ENCODE measurements at regions not wholly inside any gene's neighbourhood (a gene's known extent, or its start where the extent isn't known, plus 50 kb on each side); places are given as distances from the start of the nearest gene placed in this dataset.
"Not testable (repeated sequence)": the region's sequence is repeated elsewhere in the genome, so short reads cannot be mapped to it uniquely, and the experiment has no call there.

DNA sequence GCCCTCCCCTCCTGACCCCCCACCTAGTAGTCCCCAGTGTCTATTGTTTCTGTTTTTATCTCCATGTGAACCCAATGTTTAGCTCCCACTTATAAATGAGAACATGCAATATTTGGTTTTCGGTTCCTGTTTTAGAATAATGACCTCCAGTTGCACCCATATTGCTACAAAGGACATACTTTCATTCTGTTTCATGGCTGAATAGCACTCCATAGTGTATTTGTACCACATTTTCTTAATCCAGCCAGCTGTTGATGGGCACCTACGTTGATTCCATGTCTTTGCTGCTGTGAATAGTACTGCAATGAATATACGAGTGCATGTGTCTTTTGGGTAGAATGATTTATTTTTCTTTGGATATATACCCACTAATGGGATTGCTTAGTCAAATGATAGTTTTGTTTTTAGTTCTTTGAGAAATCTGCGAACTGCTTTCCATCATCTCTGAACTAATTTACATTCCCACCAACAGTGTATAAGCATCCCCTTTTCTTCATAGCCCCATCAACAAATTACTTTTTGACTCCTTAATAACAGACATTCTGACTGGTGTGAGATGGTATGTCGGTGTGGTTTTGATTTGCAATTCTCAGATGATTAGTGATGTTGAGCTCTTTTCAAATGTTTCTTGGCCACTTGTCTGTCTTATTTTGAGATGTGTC lies 128.4 kb upstream of the PHYHIPL start:
- no peak for DNase-seq

DNA sequence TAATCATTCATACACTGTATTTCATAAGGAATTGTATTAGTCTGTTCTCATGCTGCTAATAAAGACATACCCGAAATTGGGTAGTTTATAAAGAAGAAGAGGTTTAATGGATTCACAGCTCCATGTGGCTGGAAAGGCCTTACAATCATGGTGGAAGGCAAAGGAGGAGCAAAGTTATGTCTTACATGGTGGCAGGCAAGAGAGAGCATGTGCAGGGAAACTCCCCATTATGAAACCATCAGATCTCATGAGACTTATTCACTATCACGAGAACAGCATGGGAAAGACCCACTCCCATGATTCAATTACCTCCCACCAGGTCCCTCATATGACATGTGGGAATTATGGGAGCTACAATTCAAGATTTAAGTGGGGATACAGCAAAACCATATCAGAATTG lies 122.9 kb upstream of the PHYHIPL start:
- not testable (repeated sequence) for DNase-seq

DNA sequence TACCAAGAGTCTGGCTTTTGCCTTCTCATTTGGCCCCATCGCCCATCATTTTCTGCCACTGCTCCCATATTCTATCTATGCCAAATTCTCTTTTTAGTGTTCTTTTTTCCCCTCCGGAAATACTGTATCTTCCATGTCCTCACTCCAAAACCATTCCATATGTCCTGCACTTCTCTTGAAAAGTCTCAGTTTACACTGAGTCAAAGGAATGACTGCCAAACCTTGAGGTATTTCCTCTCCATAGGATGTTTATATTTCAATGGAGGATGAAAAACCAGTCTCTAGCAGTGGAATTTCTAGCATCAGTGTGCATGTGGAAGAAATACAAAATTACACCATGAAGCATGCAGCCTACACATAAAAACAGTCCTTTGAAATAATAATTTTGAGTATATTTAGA lies 121.4 kb upstream of the PHYHIPL start:
- no peak for DNase-seq

DNA sequence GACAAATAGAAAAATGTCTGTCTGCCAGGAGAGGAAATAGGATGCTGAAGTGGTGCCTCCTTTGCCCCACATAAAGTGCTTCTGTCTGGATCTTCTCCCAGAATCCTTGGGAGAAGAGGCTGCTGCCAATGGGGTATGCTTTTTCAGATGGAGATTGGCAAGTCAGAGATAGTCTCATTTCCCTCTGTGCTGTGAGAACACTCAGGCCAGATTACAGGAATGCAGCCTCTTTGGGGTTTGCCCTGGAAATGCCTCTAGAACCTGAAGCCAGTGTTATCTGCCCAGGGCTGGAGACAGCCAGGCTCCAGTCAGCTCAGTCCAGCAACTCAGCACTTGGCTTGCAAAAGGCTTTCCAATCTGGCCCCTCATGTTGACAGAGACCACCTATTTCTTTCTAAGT lies 119.1 kb upstream of the PHYHIPL start:
- DNase-seq, result no peak

DNA sequence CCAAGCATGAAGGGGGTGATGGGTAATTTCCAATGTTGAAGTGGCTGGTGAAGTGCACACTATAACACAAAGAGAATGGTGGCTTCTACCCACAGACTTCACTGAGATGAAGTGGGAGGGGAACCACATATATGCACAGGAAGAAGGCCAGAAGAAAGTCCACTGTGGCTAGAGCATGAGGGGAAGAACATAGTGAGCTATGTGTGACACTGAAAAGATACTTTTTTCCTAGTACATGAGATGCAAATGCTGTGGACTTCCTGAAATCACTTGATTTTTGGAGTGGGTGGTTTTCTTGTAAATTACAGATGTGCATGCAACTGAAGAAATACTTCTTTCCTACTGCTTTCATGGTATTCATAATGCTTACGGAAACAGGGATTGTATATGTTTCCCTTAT lies 115.6 kb upstream of the PHYHIPL start:
- no peak for DNase-seq

DNA sequence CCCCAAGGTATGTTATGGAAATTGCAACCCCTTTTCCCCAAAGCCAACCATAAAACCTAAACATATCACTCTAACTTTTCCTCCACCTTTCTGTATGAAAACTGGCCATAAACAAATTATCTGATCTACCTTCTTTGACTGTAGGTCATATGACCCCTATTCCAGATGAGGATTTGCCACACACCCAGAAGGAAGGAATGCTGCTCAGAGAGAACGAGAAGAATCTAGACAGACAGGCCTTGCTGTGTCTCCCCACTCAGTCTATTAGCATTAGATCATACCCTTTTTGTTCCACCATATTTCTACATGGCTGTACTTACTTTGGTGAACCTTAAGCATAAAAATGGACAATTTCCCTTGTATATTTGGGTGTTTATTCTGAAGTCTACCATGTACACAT lies 113.0 kb upstream of the PHYHIPL start:
- DNase-seq, result no peak

DNA sequence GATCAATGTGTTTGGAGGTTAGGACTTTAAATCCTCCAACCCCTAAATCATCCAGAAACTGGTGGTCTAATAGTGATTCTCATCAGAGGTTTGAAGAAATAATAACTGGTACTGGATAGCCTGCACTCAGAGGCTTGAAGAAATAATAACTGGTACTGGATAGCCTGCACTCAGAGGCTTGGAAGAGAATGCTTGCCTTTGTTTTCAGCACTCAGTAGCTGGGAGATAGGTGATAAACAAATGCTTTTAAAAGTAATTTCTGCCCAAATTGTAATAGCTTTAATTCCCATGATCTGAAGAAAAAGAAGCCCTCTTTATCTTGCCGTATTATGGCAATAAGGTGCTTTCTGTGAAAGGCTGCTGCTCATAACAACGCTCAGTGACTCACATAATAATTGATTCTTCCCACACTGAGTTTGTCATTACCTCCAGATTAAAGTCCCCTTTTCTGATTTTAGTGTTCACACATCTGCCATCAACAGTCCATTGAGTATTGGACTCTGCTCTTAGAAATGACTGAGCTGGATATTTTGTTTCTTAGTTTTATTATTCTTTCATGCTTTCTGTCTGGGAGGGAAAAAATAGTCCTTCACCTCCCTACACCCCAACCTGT lies 112.3 kb upstream of the PHYHIPL start:
- DNase-seq, result no peak

DNA sequence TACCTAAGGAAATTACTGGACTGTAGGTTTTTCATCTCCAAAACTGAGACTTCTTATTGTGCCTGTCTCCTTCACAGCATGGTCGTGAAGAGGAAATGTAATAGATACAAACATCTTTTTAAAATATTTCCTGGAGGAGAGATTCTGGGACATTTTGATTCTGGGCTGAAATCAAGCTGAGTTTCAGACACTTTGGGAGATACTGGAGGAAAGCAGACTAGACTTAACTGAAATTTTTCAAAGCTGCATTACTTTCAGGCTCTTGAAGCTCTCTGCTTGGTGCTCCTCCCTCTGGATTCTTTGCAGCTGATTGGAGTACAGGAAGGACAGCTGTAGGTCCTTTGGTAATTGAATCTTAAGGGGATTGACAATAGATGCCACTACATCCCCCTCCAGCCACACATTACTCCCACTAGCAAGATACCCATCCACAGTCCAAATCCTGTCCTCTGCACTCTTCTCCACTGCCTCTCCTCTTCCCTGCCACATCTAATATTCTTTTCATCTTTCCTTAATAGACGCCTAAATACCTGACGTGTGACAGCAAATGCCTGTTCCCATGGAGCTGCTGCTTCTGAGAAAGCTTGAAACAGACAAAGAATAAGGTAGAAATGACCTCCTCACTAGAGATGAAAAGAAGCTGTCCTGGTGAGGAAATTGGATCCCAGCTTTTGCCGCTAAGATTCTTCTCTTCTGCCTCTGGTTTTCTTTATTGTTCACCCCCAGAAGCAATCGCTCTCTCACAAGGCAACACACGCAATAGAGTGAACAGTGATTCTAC lies 111.5 kb upstream of the PHYHIPL start:
- no peak for DNase-seq

DNA sequence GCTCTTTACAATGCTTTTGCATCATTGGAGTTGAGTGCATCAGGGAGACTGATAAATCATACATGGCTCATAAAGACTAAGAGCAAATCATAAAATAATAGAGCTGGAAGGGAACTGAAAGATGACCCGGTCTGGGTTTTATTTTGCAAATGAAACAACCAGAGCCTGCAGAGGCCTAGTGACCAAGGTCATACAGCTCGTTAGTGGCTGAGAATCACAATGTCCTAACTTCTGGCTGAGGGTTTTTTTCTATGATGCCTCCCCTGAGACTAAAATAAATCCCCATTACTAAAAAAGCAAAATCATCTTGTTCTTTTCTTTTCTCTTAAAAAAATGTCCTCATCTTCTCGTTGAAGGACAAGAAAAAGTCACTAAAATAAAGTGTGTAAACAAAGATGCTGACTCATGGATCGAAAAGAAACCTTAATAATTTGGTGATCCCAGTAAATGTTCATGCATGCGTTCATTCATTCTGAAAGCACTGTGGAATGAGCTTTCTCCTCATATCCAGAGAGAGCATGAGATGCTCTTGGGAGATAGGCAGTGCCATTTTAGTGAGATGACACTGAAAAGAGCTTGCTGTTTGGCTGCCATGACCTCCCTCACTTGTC lies 107.8 kb upstream of the PHYHIPL start:
- no peak for DNase-seq

DNA sequence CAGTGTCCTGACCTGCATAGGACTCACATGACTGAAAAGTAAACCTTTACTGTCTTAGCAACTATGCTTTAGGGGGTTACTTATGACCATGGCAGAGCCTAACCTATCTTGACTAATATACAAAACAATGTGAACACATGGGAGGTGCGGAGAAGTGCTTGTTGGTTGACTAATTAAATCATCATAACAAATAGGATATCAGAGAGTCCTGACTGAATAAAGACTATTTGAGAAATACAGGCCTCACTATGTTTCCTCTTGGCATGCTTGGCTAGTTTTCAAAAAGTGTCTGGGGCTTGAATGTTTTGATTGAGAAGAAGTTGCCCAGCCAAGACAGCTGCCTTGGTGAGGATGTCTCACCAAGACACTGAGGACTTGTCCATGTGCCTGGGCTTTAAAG lies 104.4 kb upstream of the PHYHIPL start:
- DNase-seq, result no peak

DNA sequence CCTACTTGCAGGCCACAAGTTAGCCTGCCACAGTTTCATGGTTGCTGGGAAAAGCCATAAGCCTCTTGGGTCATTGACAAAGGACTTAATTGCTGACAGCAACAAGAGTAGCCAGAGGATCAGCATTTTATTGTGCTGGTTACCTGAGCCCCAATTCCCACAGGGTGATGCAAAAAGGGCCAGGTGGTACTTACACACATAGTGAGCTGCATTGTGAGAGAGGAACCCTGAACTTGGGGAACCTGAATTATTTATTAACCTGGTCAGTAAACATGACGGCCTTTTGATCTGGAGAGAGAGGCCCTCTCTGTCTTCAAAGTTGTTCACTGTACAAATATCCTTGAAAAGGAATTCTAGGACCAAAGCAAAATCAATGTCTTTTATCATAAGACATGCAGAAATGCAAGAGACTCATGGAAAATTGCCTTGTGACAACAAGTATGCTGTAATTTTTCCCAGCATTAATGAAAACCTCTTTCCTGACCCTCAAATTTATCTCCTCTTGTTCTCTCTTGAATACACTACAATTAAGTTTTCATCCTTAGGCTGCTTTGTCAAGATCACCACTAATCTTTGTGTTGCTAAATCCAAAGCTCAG lies 102.9 kb upstream of the PHYHIPL start:
- DNase-seq, result no peak

DNA sequence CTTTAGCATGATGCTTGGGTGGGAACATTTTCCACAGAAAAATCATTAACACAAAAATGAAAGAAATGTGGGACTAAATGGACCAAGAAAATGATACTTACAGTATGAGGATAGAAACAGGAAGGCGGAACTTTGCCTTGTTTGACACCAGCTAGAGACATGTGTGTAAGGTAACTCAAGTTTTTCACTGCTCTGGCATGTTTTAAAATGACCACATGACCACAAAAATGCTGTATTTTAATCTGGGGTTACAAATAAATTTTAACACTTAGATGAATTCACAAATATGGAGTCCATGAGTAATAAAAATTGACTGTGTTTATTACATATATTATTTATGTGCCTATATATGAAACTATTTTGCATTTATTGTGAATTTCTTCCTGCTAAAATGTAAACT lies 100.9 kb upstream of the PHYHIPL start:
- no peak for DNase-seq

DNA sequence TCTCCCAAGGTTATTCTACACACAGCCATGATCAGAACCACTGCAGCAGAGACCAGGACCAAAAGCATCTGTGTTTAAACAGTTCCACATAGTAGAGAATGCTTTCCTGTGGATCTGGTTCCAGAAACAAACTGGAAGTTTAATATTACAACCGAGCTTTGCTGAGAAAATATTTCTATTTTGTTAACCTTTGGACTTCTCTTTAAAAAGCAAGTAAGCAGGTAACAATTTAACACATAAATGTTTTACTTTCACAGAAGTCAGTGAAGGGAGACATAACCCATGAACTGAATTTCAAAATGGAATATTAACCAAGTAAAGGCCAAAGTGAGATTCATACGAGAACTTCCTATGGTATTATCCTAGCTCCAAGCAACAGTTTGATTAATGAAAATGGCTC lies 98.6 kb upstream of the PHYHIPL start:
- no peak for DNase-seq

DNA sequence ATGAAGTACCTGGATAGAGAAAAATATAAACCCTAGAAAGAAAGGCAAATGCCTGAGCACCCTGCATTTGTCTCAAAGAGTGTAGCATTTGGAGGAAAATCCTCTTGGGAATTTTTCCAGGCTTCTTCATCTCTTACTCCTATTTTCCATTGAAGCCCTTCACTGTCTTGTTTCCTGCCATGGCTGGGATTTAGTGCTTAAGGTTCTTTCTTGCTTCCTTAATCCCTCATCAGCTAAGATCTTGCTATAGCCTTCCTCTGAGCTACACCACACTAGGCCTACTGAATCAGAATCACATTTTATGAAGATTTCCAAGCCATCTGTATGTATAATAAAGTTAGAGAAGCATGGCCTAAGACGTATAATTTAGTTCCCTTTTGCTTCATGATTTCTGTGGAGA lies 97.5 kb upstream of the PHYHIPL start:
- no peak for DNase-seq

DNA sequence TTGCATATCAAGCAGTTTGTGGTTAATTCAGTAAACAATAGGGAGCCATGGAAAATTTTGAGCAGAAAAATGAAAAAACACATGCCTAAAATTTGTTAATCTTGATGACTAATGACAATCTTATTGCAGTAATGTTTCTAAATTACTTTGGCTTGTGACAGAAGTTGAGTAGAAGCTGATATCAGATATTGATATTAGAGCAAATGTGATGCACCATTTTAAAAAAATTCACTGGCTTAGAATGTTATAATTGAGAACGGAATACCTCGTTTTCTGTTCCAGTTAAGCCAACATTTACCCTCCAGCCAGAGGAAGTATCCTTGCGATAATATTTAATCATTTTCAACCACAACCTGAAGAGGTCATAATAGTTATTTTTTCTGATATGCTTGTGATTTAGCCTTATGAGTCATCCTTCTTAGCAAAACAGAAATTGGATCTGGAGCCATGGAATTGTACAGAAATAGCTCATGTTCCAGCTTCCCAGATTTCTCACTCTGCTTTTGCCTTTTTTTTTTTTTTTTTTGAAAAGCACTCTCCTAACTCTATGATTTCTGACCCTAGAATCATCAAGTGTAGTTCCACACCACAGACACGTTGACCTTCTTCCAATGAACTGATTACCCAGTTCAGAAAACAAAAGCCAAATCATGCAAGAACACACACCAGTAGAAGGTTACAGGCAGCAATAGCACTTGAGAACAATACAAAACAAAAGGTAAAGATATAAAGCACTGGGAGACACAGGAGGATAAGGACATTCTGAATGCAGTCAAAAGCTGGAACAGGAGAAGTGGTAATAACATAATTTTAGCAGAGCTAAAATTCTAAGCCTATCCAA lies 96.8 kb upstream of the PHYHIPL start:
- DNase-seq, result no peak

DNA sequence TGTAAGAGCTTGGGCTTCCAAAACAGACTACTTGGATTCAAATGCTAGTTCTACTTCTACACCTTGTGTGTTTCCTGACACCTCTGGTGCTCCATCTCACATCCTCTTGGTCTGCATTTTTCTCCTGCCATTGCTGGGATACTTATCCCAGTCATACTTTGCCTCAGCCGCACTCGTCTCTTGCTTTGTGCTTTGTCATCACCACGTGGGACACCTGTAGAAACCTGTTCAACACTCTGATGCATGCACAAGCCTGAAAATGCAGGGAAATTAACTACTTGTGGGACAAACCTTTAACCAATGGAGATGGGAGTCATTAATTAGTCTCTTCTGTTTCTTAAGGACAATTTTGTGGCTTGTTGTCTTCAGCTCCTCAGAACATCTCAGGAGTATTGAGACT lies 94.2 kb upstream of the PHYHIPL start:
- DNase-seq, result no peak

DNA sequence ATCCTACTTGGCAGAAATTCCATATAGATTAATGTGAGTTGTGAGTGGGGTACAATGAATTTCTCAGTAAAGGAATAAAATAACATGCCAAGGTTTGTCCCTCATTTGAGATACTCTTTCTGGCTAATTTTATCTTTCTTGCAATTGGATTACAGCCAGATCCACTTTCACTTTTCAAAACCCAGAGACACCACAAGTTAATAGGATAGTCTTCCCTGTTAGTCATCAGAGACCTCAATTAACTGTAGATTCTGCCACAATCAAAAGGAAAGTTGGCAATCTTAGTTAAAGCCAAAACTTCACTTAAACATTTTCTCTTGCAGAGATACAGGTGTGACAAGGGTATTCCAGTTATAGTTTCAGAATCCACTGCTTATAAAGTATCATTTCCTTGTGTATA lies 91.4 kb upstream of the PHYHIPL start:
- no peak for DNase-seq

DNA sequence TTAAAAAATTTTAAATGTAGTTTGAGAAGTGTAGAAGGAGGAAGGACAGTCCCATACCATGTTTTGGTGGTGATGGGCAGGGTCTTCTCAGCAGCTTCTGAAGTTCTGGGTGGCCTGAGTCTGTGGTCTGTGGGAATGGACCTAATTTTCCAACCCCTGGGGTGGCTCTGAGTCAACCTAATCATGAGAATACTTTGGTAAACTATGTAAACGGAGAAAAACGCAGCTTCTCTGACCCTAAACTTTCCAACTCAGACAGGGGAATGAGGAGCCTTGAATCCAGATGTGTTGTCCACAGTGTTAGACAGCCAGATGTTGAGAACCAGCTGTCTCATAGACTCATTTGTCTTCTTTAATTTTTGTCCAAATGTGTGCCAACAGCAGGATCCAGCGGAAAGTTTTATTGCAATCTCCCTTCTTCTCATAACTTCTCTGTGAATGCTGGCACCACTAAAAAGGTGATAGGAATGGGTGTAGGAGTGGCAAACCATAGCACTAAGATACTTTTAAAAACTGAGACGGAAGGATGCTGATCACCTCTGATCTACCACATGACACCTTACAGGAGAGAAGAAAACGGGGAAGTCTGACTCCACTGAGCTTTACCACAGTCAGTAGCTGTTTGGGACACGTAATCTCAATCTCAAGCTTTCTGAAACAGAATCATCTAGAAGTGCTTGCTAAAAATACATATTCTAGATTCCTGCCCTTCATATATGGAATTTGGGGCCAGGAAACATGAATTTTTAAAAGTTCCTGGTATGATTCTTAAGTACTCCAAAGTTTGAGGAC lies 90.5 kb upstream of the PHYHIPL start:
- no peak for DNase-seq

DNA sequence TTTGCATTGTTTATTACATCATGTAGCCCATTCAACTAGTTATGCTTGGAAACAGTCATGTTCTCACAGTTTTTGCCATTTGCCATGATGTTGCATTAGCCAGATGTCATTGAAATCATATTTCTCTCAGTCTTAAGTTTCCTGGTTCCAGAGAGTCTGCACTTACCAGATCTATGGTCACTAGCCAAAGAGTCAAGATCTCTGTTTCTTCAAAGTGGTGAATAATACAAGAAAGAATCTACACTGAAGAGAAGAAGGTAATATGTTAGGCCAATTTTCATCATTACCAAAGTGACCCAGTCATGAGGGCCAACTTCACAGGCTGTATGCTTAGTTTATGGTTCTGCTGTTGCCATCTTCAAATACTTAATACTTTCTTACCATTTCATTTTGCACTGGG lies 89.0 kb upstream of the PHYHIPL start:
- DNase-seq, result no peak

DNA sequence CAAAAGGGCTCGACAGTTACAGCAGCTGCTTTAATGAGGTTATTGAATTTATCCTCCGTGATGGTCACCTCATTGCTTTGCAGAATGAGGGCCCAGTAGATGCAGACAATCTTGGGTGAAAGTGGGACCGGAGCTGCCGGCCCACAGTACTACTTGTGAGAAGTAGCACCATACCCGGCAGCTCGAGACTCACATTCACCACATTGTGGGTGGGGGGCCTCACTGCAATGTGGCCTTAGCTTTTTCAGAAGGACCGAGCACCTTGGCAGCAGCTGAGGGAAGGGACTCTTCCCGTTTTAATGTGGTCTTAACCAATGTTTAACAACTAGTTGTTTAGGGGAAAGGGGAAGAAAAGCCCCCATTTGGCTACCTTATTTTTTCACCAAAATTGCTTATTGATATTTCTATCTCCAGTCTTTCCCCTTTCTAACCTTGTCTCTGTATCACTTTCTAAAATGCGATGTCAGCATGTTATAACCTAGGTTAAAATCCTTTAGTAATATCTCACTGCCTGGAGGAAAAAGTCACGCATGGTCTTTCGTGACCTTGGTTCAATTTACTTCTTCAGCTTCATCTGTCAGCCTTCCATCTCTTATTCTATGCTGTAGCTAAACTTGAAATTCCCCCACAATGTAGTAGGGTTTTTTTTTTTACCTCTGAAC lies 87.4 kb upstream of the PHYHIPL start:
- DNase-seq, result no peak
